NT2/D1 (cell line): ENCODE measurements at regions not wholly inside any gene's neighbourhood (a gene's known extent, or its start where the extent isn't known, plus 50 kb on each side); places are given as distances from the start of the nearest gene placed in this dataset.

Source experiments
- SUZ12 ChIP-seq: IDR thresholded peaks from 2 replicates; pipeline ENCODE4 v1.6.1; 2011; ENCODE audit not compliant: insufficient read length, insufficient read depth; ENCODE audit errors: extremely low read depth
- YY1 ChIP-seq: IDR thresholded peaks from 2 replicates; pipeline ENCODE4 v1.6.1; 2011; ENCODE audit not compliant: insufficient read length, insufficient read depth
- ZNF274 ChIP-seq: IDR thresholded peaks from 2 replicates; pipeline ENCODE4 v1.6.1; 2011; ENCODE audit warnings: mild to moderate bottlenecking, low read depth, low read length

GRCh38 chr4:154982187-154983047 is 201.3 kb downstream of the RBM46 start:
- TF ChIP-seq ZNF274 (no peak), YY1 (no peak), SUZ12 (no peak)
